CD4-positive, alpha-beta T cell treated with Interleukin-15 for 4 hours (primary cell): ENCODE measurements at regions not wholly inside any gene's neighbourhood (a gene's known extent, or its start where the extent isn't known, plus 50 kb on each side); places are given as distances from the start of the nearest gene placed in this dataset.
"Not testable (repeated sequence)": the region's sequence is repeated elsewhere in the genome, so short reads cannot be mapped to it uniquely, and the experiment has no call there.

Source experiments
- DNase-seq: peaks from one replicate; pipeline ENCODE4 v3.0.0-alpha.2; 2020; ENCODE audit warnings: low spot score

GRCh38 chr13:76829572-76830327, 56.5 kb downstream of the KCTD12 start:
- DNase-seq, result no peak

- no peak for DNase-seq
Observed at GRCh38 chr13:76828316-76828741, 57.9 kb downstream of the KCTD12 start.

DNA sequence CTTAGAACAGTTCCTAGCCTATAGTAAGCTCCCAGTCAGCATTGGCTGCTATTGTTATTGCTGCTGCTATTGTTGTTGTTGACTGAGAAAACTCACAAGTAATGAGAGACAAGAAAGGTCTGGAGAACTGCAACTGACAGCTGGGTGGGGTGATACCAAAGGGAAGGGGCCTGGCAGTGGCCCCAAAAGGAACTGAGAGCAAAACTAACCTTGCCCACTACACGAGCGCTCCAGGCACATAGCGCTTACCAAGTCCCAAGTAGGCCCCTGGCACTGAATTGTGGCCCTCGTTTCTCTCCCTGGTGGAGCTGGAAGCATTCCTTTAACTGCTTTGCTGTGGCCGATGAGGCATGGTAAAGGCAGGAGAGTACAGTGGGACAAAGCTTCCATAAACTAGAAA, 59.7 kb downstream of the KCTD12 start:
- DNase-seq, result no peak

DNA sequence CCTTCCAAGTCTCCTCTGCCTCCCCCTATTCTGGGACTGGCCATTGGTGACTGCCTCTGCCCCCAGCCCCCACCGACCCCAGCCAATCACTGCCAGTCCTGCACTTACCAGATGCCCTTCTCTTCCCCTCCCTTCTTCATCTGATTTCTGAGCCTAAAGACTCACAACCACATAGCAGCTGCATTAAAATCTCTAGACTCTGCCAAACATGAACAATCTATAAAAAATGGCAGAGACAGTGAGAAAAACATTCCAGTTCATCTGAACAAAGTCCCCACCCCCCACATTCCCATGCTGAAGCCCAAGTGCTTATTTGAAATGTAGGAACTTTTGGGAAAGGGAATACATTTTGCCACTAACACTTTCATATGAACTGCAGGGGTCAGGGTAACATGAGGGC, 60.8 kb downstream of the KCTD12 start:
- no peak for DNase-seq

- no peak for DNase-seq
Observed at GRCh38 chr13:76823969-76824368, 62.2 kb downstream of the KCTD12 start.

DNA sequence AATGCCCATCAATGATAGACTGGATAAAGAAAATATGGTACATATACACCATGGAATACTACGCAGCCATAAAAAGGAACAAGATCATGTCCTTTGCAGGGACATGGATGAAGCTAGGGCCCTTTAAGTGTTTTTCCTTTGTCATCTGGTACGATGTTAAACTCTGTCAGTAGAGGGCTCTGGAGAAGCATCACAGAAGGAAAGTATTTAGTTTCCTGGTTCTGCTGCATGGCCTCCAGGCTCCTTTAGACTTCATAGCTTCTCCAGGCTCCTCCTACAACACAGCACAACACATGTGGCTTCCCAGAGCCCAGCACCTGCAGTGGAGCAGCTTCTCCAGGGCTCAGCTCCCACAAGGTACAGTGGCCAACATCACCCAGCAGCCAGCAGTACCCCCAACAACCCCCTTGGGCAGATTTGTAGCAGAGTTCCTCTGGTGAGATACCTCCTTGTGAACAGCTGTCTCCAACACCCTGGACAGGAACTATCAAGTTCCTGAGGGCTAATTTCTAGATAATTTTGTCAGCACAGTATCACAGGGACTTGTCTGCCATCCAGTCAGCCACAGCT, 63.4 kb downstream of the KCTD12 start:
- DNase-seq, result peak; percentile 6

- not testable (repeated sequence) for DNase-seq
Observed at GRCh38 chr13:76821222-76821621, 65.0 kb downstream of the KCTD12 start.

GRCh38 chr13:76820759-76821158, 65.4 kb downstream of the KCTD12 start:
- no peak for DNase-seq

GRCh38 chr13:76816394-76816793, 69.8 kb downstream of the KCTD12 start:
- DNase-seq, result no peak

- DNase-seq, result no peak
Observed at GRCh38 chr13:76815344-76815743, 70.9 kb downstream of the KCTD12 start.

- DNase-seq, result no peak
Observed at GRCh38 chr13:76813891-76814290, 72.3 kb downstream of the KCTD12 start.

- no peak for DNase-seq
Observed at GRCh38 chr13:76813000-76813691, 73.1 kb downstream of the KCTD12 start.

DNA sequence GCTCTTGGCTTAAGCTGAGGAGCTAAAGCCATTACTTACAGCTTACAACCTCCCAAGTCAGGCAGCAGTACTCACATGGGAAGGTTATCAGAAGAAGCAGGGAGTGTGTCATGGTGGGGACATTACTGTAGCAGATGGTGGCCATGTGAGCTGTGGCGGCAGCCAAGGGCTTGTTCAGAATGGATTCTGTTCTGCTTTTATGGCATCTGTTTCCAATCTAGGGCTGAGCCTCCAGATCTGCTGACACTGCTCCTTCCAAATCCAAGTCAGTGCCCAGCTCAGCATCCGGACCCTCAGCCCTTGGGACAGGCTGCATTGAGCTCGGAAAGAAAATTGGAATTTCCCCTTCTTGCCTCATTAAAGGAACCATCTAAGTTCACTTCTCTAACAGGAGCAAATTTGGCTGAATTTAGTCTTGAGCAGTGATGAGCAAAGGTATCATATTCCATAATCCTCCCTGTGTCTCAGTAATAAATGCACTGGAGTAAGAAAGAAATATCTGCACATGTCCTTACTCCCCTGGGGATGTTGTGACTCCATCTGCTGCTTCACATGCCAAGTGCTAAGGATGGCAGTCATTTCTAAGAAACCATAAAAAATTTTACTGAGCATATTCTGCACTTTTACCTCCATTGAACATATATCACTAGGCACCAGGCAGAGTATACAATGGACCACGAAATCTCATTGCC, 73.9 kb downstream of the KCTD12 start:
- no peak for DNase-seq

- DNase-seq, result no peak
Observed at GRCh38 chr13:76809389-76809788, 76.8 kb downstream of the KCTD12 start.

GRCh38 chr13:76808927-76809326, 77.3 kb downstream of the KCTD12 start:
- no peak for DNase-seq

DNA sequence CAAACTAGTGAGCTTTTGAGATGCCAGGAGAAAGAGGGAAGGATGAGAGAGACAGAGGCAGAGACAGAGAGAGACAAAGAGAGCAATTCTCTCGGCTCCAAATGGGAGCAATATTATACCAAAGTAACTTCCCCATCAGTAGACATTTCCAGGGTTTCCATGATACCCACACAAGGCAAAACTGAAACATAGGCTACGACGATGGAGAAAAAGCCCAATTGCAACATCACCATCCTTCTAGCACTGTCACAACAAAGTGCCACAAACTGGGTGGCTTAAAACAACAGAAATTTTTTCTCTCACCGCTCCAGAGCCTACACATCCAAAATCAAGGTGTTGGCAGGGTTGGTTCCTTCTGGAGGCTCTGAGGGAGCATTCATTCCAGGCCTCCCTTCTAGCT, 81.4 kb downstream of the KCTD12 start:
- no peak for DNase-seq

- DNase-seq, result no peak
Observed at GRCh38 chr13:76803831-76804230, 82.4 kb downstream of the KCTD12 start.

DNA sequence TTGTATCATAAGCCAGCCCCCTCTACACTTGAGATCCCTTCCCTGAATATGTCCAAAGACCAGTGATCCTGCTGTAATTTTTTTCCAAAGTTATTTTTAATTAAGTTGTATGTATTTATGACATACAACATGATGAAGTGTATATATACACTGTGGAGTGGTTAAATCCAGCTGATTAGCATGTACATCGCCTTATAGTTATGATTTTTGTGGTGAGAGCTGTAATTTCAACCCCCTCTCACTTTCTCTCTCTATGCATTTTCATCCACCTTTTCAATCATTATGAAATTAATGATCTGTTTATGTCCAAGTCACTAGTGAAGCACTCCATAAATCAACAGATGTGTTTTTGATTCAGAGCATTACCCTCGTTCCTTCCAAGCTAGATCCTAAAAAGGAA, 85.3 kb downstream of the KCTD12 start:
- no peak for DNase-seq

DNA sequence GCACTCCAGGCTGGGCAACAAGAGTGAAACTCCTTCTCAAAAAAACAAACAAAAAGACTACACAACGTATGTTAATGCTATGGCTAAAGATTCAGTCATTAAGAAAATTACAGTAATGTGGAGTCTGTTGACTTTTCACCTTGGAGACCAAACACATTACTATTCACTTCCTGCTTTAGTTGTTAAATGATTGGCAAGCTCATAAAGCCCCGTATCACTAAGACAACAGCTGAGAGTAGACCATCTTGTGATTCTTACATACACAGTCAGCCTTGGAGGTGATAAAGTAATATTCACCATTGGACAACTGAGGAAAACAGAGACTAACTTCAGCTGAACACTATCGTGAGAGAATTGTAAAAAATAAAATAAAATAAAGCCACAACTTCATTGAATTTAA, 86.5 kb downstream of the KCTD12 start:
- no peak for DNase-seq

GRCh38 chr13:76798037-76798436, 88.2 kb downstream of the KCTD12 start:
- DNase-seq, result no peak

GRCh38 chr13:76797361-76797760, 88.8 kb downstream of the KCTD12 start:
- DNase-seq, result no peak

DNA sequence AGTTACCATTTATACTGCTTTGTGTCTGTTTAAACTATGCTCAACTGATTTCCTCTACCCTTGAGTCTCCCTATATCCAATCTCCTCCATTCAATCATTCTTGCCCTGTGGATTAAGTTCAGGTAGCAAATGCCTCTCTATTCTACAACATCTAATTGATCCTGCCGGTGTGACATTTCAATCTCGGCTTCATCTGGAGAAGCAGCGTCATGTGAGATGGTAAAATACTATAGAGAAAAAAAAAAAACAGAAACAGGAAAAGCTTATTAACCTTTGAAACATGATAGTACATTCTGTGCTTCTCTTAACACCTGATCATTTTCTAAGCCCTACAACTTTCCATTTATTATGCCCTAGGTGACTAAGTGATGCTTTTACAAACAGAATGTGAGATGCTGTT, 89.4 kb downstream of the KCTD12 start:
- DNase-seq, result no peak
